Liver (tissue), 3 donors: ENCODE measurements at regions not wholly inside any gene's neighbourhood (a gene's known extent, or its start where the extent isn't known, plus 50 kb on each side); places are given as distances from the start of the nearest gene placed in this dataset.

Source experiments
- GABPA ChIP-seq, 2 donors: IDR thresholded peaks in 1 of 2; conservative IDR thresholded peaks in 1 of 2; 2 replicates each; pipeline ENCODE4 v1.6.1; 2016; ENCODE audit warnings: antibody characterized with exemption in 2 of 2, mild to moderate bottlenecking in 1 of 2, moderate library complexity in 1 of 2
- TAF1 ChIP-seq: conservative IDR thresholded peaks from 2 replicates; pipeline ENCODE4 v1.6.1; 2016; ENCODE audit warnings: antibody characterized with exemption, mild to moderate bottlenecking
- YY1 ChIP-seq: IDR thresholded peaks from 2 replicates; pipeline ENCODE4 v1.6.1; 2016; ENCODE audit warnings: antibody characterized with exemption, mild to moderate bottlenecking
- TF ChIP-seq, protein P1 (sequence below): fragments of 150-350 bp; IDR thresholded peaks from 2 replicates; pipeline ENCODE4 v1.5.1; 2017; ENCODE audit warnings: improper control_type of control experiment, low read depth, low read length; ENCODE audit not compliant: missing input control
- TF ChIP-seq, protein P2 (sequence below): IDR thresholded peaks from 2 replicates; pipeline ENCODE4 v1.6.1; 2016; ENCODE audit warnings: antibody characterized with exemption
- donor health status: healthy.
- donor health status: healthy.

DNA sequence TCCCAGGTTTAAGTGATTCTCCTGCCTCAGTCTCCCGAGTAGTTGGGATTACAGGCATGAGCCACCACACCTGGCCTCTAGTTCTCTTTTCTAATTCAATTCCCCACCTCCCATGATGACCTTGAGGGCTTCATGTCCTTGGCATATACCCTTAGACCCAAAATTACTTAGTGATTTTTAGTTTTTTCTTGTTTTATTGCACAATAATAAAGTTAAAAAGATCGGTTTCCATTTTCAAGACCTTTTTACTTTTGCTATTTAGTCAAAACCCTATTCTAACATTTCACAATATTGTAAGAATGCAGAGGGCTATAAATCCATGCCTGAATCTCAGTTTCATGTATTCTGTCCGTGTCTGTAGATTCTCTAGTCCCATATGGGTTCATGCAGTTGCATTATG is 354.6 kb upstream of the FANCL start:
- TF ChIP-seq, protein P1, sequence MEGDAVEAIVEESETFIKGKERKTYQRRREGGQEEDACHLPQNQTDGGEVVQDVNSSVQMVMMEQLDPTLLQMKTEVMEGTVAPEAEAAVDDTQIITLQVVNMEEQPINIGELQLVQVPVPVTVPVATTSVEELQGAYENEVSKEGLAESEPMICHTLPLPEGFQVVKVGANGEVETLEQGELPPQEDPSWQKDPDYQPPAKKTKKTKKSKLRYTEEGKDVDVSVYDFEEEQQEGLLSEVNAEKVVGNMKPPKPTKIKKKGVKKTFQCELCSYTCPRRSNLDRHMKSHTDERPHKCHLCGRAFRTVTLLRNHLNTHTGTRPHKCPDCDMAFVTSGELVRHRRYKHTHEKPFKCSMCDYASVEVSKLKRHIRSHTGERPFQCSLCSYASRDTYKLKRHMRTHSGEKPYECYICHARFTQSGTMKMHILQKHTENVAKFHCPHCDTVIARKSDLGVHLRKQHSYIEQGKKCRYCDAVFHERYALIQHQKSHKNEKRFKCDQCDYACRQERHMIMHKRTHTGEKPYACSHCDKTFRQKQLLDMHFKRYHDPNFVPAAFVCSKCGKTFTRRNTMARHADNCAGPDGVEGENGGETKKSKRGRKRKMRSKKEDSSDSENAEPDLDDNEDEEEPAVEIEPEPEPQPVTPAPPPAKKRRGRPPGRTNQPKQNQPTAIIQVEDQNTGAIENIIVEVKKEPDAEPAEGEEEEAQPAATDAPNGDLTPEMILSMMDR: no peak
- no peak for TF ChIP-seq GABPA (IDR thresholded peaks at IDR 0.05 in 1 of 2, conservative IDR thresholded peaks at IDR 0.05 in 1 of 2)
- TF ChIP-seq TAF1: no peak
- no peak for TF ChIP-seq YY1
- TF ChIP-seq, protein P2, sequence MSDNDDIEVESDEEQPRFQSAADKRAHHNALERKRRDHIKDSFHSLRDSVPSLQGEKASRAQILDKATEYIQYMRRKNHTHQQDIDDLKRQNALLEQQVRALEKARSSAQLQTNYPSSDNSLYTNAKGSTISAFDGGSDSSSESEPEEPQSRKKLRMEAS: no peak
